GM21515 (cell line): ENCODE measurements at regions not wholly inside any gene's neighbourhood (a gene's known extent, or its start where the extent isn't known, plus 50 kb on each side); places are given as distances from the start of the nearest gene placed in this dataset.
A peak's percentile ranks its signal among the peaks of the same experiment; 100 is the strongest.
"Not testable (repeated sequence)": the region's sequence is repeated elsewhere in the genome, so short reads cannot be mapped to it uniquely, and the experiment has no call there.

Experiments
- ATAC-seq: cut with Tn5 transposase; IDR thresholded peaks from one replicate; pipeline ENCODE4 v1.9.1; 2021; ENCODE audit not compliant: unreplicated experiment

DNA sequence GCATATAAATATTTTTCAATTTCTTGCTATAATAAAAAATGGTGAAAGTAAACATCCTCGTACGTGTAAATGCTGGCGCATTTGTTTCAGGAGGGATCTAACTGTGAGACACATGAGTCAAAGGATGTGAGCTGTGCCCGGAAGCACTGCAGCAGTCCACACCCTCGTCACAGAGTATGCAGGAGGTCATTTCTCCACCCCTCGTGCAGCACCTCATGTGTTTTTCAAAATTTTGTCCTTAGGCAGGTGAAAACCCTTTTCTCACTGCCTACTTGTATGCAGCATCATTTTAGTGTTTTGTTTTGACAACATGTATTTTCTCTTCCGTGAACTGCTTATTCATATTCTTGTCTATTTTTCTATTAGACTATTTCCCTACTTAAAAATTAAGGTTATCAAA, 162.7 kb downstream of the AVL9 start:
- ATAC-seq, result no peak

DNA sequence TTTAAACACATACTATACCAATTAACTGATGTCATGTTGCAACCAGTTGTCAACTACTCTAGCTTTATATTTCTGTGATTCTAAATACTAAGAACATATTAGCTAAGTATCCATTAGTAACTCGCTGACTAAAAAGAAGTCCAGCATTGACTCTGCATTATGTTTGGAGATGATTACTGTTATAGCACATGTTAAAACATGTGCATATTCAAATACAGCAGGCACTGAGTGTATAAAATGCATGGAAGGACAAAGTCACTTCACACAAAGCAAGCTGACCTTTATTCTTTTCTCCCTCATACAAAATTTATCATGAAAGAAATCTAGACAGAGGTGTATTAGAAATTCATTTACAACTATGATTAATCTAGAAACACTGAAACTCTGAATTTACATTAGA, 159.3 kb downstream of the AVL9 start:
- not testable (repeated sequence) for ATAC-seq

DNA sequence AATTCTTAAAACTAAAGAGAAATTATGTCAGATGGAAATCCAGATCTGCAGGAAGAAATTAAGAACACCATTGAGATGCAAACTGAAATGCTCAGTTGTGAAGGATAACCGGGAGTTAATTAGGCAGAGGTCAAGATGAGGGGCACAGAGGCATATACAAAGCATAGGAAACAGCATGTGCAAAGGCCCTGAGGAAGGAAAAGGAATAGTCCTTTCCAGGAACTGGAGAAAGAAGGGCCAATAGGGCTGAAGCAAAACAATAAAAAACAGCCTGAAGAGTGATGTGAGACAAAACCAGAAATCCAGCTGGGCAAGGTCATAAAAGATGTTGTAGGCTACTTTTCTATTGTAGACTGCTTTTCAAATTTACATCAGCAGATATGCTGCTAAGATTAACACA, 155.1 kb downstream of the AVL9 start:
- not testable (repeated sequence) for ATAC-seq

DNA sequence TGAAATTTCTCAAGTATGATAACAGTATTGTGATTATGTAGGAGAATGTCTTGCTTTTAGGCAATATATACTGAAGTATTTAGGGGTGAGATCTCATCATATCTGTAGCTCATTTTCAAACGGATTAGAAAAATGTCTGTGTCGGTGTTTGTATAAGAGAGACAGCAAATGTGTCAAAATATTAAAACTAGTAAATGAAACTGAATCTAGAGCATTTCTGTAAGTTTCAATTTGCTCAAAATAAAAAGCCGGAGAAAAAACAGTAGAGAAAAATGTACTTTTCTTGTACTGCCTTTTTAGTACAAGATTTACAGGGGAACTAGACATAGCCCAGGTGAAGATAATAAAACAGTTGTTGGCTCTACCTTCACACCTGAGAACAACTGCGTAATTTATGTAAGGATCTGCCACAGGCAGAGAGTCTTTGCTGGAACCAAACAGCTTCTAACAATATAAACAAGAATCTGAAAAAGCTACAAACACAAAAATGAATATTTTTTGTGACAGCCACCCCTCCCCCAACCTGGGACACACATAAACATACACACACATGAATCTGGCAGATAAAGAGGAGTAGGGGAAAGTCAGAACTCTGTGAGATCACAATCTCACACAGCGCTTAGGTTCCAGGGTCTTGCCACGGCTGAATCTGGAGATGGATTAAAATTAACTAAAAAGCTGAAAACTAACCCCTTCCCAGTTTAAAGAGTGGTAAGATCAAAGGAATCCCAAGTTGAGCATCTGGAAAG, 153.3 kb downstream of the AVL9 start:
- ATAC-seq, result no peak

DNA sequence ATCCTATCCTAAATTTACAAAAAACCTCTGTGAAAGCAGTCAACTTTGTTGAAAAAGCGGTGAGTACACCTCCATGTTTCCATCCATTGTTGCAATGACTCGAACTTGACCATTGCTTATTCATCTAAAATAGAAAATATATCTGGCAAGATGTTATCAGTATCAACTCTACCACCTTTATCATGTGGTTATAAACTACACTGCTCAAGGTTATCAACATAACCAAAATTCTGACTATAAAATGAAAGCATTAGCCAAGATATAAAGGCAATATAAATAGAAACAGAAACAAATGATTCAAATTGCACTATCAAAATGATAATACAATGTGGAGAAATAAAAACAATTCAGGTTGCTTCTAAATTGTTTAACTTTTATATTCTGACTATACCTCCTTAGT, 150.0 kb downstream of the AVL9 start:
- ATAC-seq, result not testable (repeated sequence)

DNA sequence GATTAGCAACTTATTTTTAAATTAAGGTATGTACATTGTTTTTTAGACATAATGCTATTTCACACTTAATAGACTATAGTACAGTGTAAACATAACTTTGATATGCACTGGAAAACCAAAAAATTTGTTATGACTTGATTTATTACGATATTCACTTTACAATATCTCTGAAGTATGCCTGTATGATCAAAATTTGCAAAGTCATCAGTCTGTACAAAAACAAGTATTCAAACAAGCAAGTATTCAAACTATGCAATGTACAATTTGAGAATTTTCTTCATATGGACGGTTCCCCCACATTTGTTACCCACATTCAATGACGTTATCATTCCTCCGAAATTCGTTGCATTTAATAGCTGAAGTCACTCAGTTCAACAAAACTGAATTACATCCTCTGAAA, 147.9 kb downstream of the AVL9 start:
- no peak for ATAC-seq

DNA sequence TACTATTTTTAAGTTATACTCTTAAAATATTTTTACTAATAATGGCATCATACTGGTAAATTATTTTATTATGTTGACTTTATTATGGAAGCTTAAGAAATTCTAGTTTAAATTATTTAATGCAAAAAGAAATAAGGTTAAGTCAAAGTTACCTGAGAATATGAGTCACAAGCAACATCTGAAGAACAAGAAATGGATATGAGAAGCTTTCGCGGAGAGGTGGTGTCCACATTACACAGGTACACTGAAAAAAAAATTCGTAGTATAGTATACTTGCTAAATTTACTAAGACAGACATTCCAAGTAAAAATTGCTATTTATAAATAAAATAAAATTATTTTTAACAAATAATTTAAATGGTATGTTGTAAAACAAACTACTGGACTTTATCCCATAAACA, 143.8 kb downstream of the AVL9 start:
- peak; percentile 20 for ATAC-seq

DNA sequence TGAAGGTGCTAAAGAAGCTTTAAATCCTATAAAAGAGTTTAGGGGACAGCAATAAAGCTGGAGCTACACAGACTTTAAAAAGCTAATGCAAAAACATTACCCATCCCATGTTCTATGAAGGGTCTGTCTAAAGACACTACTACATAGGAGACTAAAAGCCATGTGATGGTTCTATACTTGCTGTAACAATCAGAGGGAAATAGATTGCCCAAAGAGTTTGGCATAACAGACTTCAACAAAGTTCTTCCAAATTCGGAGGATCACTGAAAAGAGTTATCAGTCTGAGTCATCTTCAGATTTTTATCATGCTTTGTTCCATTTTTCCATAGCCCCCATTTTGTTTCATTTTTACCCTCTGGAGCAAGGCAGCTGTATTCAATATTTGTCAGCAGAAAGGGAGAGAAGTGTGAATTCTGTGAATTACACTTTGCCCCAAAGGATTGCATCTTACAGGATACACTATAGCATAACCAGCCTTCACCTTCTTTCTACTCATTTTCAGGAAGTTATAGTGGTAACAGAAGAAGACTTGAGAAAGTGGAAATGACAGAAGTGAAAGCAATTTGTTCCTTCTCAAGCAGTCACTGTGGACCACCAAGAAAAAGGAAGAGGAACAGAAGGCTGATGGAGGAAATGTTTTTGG, 143.3 kb downstream of the AVL9 start:
- peak; percentile 91 for ATAC-seq
